ENCODE measurements at regions not wholly inside any gene's neighbourhood (a gene's known extent, or its start where the extent isn't known, plus 50 kb on each side); places are given as distances from the start of the nearest gene placed in this dataset.

GRCh38 chr10:4384245-4384644 is 441.8 kb upstream of the AKR1E2 start:
- H3K36me3 ChIP-seq: no peaks in the 10 kb centered on the region
- DNase-seq: no peak
- no peaks in the 10 kb centered on the region for H3K9me3 ChIP-seq
- H3K4me3 ChIP-seq (ENCODE audit: low read depth, low read length): no peak overlapping the region
- H3K4me1 ChIP-seq: no peaks in the 10 kb centered on the region
- TF ChIP-seq CTCF (IDR thresholded peaks at IDR 0.05; ENCODE audit: low read depth, low read length): no peak
- no peaks in the 10 kb centered on the region for H3K27me3 ChIP-seq

- Histone ChIP-seq H3K9me3 (no peaks in the 10 kb centered on the region), H3K4me1 (no peaks in the 10 kb centered on the region), H3K27me3 (no peaks in the 10 kb centered on the region), H3K4me3 (ENCODE audit: low read depth, low read length) (no peak overlapping the region), H3K36me3 (no peaks in the 10 kb centered on the region)
- no peak for TF ChIP-seq CTCF (IDR thresholded peaks at IDR 0.05; ENCODE audit: low read depth, low read length)
- DNase-seq: no peak
Measured at GRCh38 chr10:4383651-4384098, 442.3 kb upstream of the AKR1E2 start.

GRCh38 chr10:4382811-4383210 is 443.2 kb upstream of the AKR1E2 start:
- no peak for DNase-seq
- Histone ChIP-seq H3K4me3 (ENCODE audit: low read depth, low read length) (no peak overlapping the region), H3K4me1 (no peaks in the 10 kb centered on the region), H3K9me3 (no peaks in the 10 kb centered on the region), H3K36me3 (no peaks in the 10 kb centered on the region), H3K27me3 (no peaks in the 10 kb centered on the region)
- TF ChIP-seq CTCF (IDR thresholded peaks at IDR 0.05; ENCODE audit: low read depth, low read length): no peak

- no peaks in the 10 kb centered on the region for H3K27me3 ChIP-seq
- no peak for DNase-seq
- no peak overlapping the region for H3K4me3 ChIP-seq (ENCODE audit: low read depth, low read length)
- peaks cover 3% of the 10 kb centered on the region; the same call in 1 of the 2 replicates for H3K4me1 ChIP-seq
- H3K36me3 ChIP-seq: no peaks in the 10 kb centered on the region
- no peaks in the 10 kb centered on the region for H3K9me3 ChIP-seq
- no peak for TF ChIP-seq CTCF (IDR thresholded peaks at IDR 0.05; ENCODE audit: low read depth, low read length)
Measured at GRCh38 chr10:4373612-4374011, 452.4 kb upstream of the AKR1E2 start.

GRCh38 chr10:4373098-4373497 is 452.9 kb upstream of the AKR1E2 start:
- H3K4me1 ChIP-seq: peaks cover 3% of the 10 kb centered on the region; the same call in 1 of the 2 replicates
- no peaks in the 10 kb centered on the region for H3K9me3 ChIP-seq
- no peaks in the 10 kb centered on the region for H3K36me3 ChIP-seq
- no peak for DNase-seq
- TF ChIP-seq CTCF (IDR thresholded peaks at IDR 0.05; ENCODE audit: low read depth, low read length): no peak
- H3K27me3 ChIP-seq: no peaks in the 10 kb centered on the region
- no peak overlapping the region for H3K4me3 ChIP-seq (ENCODE audit: low read depth, low read length)

GRCh38 chr10:4372601-4373000 is 453.4 kb upstream of the AKR1E2 start:
- Histone ChIP-seq H3K36me3 (no peaks in the 10 kb centered on the region), H3K27me3 (no peaks in the 10 kb centered on the region), H3K4me3 (ENCODE audit: low read depth, low read length) (no peak overlapping the region), H3K9me3 (no peaks in the 10 kb centered on the region), H3K4me1 (peaks cover 3% of the 10 kb centered on the region; the same call in 1 of the 2 replicates)
- peak; percentile 7 for DNase-seq
- TF ChIP-seq CTCF (IDR thresholded peaks at IDR 0.05; ENCODE audit: low read depth, low read length): no peak
